K562 (cell line): ENCODE measurements at regions not wholly inside any gene's neighbourhood (a gene's known extent, or its start where the extent isn't known, plus 50 kb on each side); places are given as distances from the start of the nearest gene placed in this dataset.

Source experiments
- CREB5 ChIP-seq: fragments of 250-450 bp; sonication (Bioruptor Pico); IDR thresholded peaks from 2 replicates; pipeline ENCODE4 v1.5.0; 2020; ENCODE audit warnings: mild to moderate bottlenecking
- DNMT1 ChIP-seq: fragments of 450-650 bp; IDR thresholded peaks from 2 replicates; pipeline ENCODE4 v1.6.1; 2016; ENCODE audit warnings: antibody characterized with exemption, mild to moderate bottlenecking
- E2F1 ChIP-seq: sonication (generic); formaldehyde crosslinking; IDR thresholded peaks from 2 replicates; pipeline ENCODE4 v1.8.1; 2023; ENCODE audit warnings: mild to moderate bottlenecking, missing genetic modification reagents, moderate library complexity
- EHMT2 ChIP-seq: fragments of 450-650 bp; IDR thresholded peaks from 2 replicates; pipeline ENCODE4 v1.6.1; 2018; ENCODE audit warnings: antibody characterized with exemption
- HOXB6 ChIP-seq: fragments of 250-450 bp; sonication (Bioruptor Pico); IDR thresholded peaks from 2 replicates; pipeline ENCODE4 v1.5.1; 2022; ENCODE audit warnings: mild to moderate bottlenecking, borderline replicate concordance
- JUNB ChIP-seq: fragments of 450-650 bp; formaldehyde crosslinking; conservative IDR thresholded peaks from 2 replicates; pipeline ENCODE4 v1.4.0; 2020; ENCODE audit warnings: mild to moderate bottlenecking
- LARP7 ChIP-seq: fragments of 450-650 bp; IDR thresholded peaks from 2 replicates; pipeline ENCODE4 v1.6.1; 2016
- MYC ChIP-seq, 2 experiments: fragments of 250-450 bp in 1 of 2; sonication (Bioruptor Pico) in 1 of 2; IDR thresholded peaks; 2 replicates each; pipeline versions ENCODE4 v1.5.1 to v1.6.1; 2012 to 2021; ENCODE audit warnings: low read depth in 2 of 2, borderline replicate concordance in 1 of 2, improper control_type of control experiment in 1 of 2, low read length in 1 of 2, mild to moderate bottlenecking in 1 of 2, moderate library complexity in 1 of 2
- NR2F6 ChIP-seq: fragments of 450-650 bp; formaldehyde crosslinking; IDR thresholded peaks from 2 replicates; pipeline ENCODE4 v1.4.0; 2020; ENCODE audit warnings: mild to moderate bottlenecking
- OTX1 ChIP-seq: fragments of 450-650 bp; formaldehyde crosslinking; IDR thresholded peaks from 2 replicates; pipeline ENCODE4 v1.4.0; 2022; ENCODE audit warnings: mild to moderate bottlenecking
- POLR3G ChIP-seq: IDR thresholded peaks from 2 replicates; pipeline ENCODE4 v1.6.1; 2011; ENCODE audit not compliant: insufficient read length, insufficient replicate concordance; ENCODE audit errors: extremely low read depth
- PPARD ChIP-seq: fragments of 250-450 bp; sonication (Bioruptor Pico); IDR thresholded peaks from 2 replicates; pipeline ENCODE4 v1.8.0; 2022; ENCODE audit warnings: inconsistent platforms, mild to moderate bottlenecking, moderate library complexity
- PRDM10 ChIP-seq: fragments of 450-650 bp; IDR thresholded peaks from 2 replicates; pipeline ENCODE4 v1.6.1; 2018; ENCODE audit not compliant: partially characterized antibody
- RFX1 ChIP-seq: fragments of 450-650 bp; IDR thresholded peaks from 2 replicates; pipeline ENCODE4 v1.6.1; 2016; ENCODE audit warnings: mild to moderate bottlenecking, moderate library complexity
- SAFB ChIP-seq: fragments of 200-400 bp; formaldehyde crosslinking; IDR thresholded peaks from 2 replicates; pipeline ENCODE4 v1.6.1; 2017; ENCODE audit warnings: low read depth, low read length, borderline replicate concordance
- SIX5 ChIP-seq, 2 experiments: IDR thresholded peaks; 2 replicates each; pipeline ENCODE4 v1.6.1; 2011; ENCODE audit warnings: low read length in 2 of 2, borderline replicate concordance in 1 of 2, low read depth in 1 of 2, mild to moderate bottlenecking in 1 of 2, moderate library complexity in 1 of 2; ENCODE audit not compliant: insufficient read depth in 1 of 2
- SOX6 ChIP-seq: fragments of 450-650 bp; IDR thresholded peaks from 2 replicates; pipeline ENCODE4 v1.6.1; 2014; ENCODE audit warnings: mild to moderate bottlenecking
- TARDBP ChIP-seq: fragments of 450-650 bp; IDR thresholded peaks from 2 replicates; pipeline ENCODE4 v1.6.1; 2016
- YBX1 ChIP-seq: fragments of 450-650 bp; IDR thresholded peaks from 2 replicates; pipeline ENCODE4 v1.7.1; 2016; ENCODE audit warnings: mild to moderate bottlenecking
- ZBTB17 ChIP-seq: fragments of 450-650 bp; formaldehyde crosslinking; IDR thresholded peaks from 2 replicates; pipeline ENCODE4 v1.4.0; 2020; ENCODE audit warnings: mild to moderate bottlenecking
- ZFPM2 ChIP-seq: fragments of 250-450 bp; sonication (Bioruptor Pico); IDR thresholded peaks from 2 replicates; pipeline ENCODE4 v1.5.1; 2022; ENCODE audit warnings: mild to moderate bottlenecking
- ZKSCAN8 ChIP-seq: fragments of 200-800 bp; sonication (Bioruptor generic); IDR thresholded peaks from 2 replicates; pipeline ENCODE4 v1.6.1; 2016; ENCODE audit warnings: missing genetic modification characterization, missing compliant biosample characterization
- ZNF324 ChIP-seq: fragments of 250-450 bp; sonication (Bioruptor Pico); IDR thresholded peaks from 2 replicates; pipeline ENCODE4 v1.4.0; 2020; ENCODE audit warnings: mild to moderate bottlenecking
- ZNF561 ChIP-seq: fragments of 450-650 bp; formaldehyde crosslinking; conservative IDR thresholded peaks from 2 replicates; pipeline ENCODE4 v1.4.0; 2020; ENCODE audit warnings: mild to moderate bottlenecking, moderate library complexity
- ZNF830 ChIP-seq: fragments of 250-450 bp; sonication (Bioruptor Pico); IDR thresholded peaks from 2 replicates; pipeline ENCODE4 v1.5.0; 2021; ENCODE audit warnings: mild to moderate bottlenecking

GRCh38 chr20:53738945-53739798 lies 145.5 kb upstream of the ZNF217 start (continued):
- TF ChIP-seq JUNB (CRISPR knock-in tag) (no peak), ZFPM2 (CRISPR knock-in tag) (no peak), YBX1 (no peak), ZNF324 (no peak), CREB5 (CRISPR knock-in tag) (no peak), NR2F6 (CRISPR knock-in tag) (no peak), ZNF830 (CRISPR knock-in tag) (no peak), MYC (IDR thresholded peaks at IDR 0.05; ENCODE audit: low read depth, low read length) (no peak), MYC (CRISPR knock-in tag; IDR thresholded peaks at IDR 0.05; ENCODE audit: borderline replicate concordance, low read depth) (no peak), EHMT2 (no peak), ZBTB17 (CRISPR knock-in tag) (no peak), ZNF561 (no peak), TARDBP (no peak), DNMT1 (no peak), E2F1 (CRISPR knock-in tag) (no peak), PRDM10 (no peak), POLR3G (no peak), HOXB6 (CRISPR knock-in tag) (no peak), SIX5 (IDR thresholded peaks at IDR 0.05; ENCODE audit: borderline replicate concordance in 1 of 2, insufficient read depth in 1 of 2, low read depth in 1 of 2, low read length in 2 of 2) (no peak), ZKSCAN8 (CRISPR knock-in tag) (peak; percentile 48; the same call in 1 of the 2 replicates), OTX1 (CRISPR knock-in tag) (no peak), RFX1 (no peak; the same call in 1 of the 2 replicates), LARP7 (no peak), SOX6 (peak; percentile 77), PPARD (no peak), SAFB (no peak)
